ENCODE measurements at regions not wholly inside any gene's neighbourhood (a gene's known extent, or its start where the extent isn't known, plus 50 kb on each side); places are given as distances from the start of the nearest gene placed in this dataset.

DNA sequence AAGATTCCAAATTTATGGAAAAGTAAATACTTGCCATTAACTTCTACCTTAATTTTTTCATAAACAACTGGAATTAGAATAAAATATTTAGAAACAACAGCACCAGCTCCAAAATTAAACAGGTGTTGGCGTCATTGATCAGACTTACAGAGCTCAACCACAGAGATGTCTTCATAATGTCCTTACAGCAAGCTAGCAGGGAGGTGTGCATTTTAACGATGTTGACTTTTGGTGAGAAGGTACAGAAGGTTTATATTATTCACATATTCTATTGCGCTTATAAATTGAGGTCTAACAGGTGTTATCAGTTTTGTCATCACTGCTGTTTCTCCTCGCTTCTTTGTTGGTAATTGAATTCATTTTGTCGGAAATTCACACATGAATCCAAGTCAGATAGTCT lies 226.2 kb upstream of the CA10 start:
- TF ChIP-seq, protein P1, sequence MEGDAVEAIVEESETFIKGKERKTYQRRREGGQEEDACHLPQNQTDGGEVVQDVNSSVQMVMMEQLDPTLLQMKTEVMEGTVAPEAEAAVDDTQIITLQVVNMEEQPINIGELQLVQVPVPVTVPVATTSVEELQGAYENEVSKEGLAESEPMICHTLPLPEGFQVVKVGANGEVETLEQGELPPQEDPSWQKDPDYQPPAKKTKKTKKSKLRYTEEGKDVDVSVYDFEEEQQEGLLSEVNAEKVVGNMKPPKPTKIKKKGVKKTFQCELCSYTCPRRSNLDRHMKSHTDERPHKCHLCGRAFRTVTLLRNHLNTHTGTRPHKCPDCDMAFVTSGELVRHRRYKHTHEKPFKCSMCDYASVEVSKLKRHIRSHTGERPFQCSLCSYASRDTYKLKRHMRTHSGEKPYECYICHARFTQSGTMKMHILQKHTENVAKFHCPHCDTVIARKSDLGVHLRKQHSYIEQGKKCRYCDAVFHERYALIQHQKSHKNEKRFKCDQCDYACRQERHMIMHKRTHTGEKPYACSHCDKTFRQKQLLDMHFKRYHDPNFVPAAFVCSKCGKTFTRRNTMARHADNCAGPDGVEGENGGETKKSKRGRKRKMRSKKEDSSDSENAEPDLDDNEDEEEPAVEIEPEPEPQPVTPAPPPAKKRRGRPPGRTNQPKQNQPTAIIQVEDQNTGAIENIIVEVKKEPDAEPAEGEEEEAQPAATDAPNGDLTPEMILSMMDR (IDR thresholded peaks at IDR 0.05), result no peak
- TF ChIP-seq POLR2A (IDR thresholded peaks at IDR 0.05) (no peak), POLR2AphosphoS5 (IDR thresholded peaks at IDR 0.05) (no peak), EP300 (IDR thresholded peaks at IDR 0.05) (no peak)

Data from stomach (tissue), 4 donors.